ENCODE measurements at regions not wholly inside any gene's neighbourhood (a gene's known extent, or its start where the extent isn't known, plus 50 kb on each side); places are given as distances from the start of the nearest gene placed in this dataset.

DNA sequence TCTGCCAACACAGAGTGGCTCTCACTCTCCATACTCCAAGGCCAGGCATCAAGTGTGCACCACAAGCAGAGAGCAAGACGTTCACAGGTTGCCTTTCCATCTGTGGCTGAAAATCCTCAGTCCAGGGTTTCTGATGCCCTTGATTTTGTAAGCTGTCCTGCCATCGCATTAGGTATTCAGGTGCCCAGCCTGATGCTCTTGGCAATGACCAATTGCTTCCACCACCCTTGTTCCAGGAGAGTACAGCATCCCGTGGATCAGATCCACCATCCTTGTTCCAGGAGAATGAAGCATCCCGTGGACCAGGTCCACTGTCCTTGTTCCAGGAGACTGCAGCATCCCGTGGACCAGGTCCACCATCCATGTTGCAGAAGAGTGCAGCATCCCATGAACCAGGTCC is 133.4 kb upstream of the GPC1 start:
- no peaks in the 10 kb centered on the region; the same call in 1 of the 2 replicates for H3K27me3 ChIP-seq (replicated peaks; ENCODE audit: control insufficient read depth, insufficient read depth, low read length)
- H3K4me3 ChIP-seq (replicated peaks; ENCODE audit: low read depth, low read length) = no peak overlapping the region
- TF ChIP-seq, protein P1, sequence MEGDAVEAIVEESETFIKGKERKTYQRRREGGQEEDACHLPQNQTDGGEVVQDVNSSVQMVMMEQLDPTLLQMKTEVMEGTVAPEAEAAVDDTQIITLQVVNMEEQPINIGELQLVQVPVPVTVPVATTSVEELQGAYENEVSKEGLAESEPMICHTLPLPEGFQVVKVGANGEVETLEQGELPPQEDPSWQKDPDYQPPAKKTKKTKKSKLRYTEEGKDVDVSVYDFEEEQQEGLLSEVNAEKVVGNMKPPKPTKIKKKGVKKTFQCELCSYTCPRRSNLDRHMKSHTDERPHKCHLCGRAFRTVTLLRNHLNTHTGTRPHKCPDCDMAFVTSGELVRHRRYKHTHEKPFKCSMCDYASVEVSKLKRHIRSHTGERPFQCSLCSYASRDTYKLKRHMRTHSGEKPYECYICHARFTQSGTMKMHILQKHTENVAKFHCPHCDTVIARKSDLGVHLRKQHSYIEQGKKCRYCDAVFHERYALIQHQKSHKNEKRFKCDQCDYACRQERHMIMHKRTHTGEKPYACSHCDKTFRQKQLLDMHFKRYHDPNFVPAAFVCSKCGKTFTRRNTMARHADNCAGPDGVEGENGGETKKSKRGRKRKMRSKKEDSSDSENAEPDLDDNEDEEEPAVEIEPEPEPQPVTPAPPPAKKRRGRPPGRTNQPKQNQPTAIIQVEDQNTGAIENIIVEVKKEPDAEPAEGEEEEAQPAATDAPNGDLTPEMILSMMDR (IDR thresholded peaks at IDR 0.05; ENCODE audit: insufficient read depth, low read length, poor library complexity, severe bottlenecking) = no peak
- no peaks in the 10 kb centered on the region for H3K36me3 ChIP-seq (ENCODE audit: control insufficient read depth, insufficient read depth, low read length)
- no peak for DNase-seq (ENCODE audit: extremely low read depth, insufficient read length)

DNA sequence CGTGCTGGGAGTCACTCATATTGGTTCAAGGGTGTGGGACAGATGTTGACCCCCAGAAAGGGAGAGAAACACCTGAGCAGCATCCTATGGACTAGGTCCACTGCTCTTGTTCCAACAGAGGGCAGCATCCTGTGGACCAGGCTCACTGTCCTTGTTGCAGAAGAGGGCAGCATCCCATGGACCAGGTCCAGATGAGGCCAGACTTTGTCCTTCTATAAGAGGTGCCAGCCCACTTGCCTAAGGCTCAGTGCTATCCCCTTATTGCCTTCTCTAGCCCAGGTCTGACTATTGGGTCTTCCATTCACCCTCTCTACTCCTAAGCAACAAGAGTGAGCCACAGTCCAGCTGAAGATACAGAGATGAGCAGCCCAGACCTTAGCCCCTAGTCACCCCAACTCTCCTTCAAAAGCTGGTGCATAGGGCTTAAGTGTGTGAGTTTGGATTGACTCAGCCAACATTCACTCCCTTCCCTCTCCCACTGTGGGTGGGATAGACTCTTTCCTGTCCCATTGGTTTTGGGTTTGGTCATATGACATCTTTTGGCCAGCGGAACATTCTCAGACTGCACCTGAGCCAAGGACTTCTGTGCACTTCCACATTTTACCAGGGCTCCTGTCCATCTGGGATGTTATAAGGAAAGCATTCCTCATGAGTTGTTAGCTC is 132.4 kb upstream of the GPC1 start:
- Histone ChIP-seq H3K4me3 (replicated peaks; ENCODE audit: low read depth, low read length) (no peak overlapping the region), H3K27me3 (replicated peaks; ENCODE audit: control insufficient read depth, insufficient read depth, low read length) (no peaks in the 10 kb centered on the region; the same call in 1 of the 2 replicates), H3K36me3 (ENCODE audit: control insufficient read depth, insufficient read depth, low read length) (no peaks in the 10 kb centered on the region)
- TF ChIP-seq, protein P1 (IDR thresholded peaks at IDR 0.05; ENCODE audit: insufficient read depth, low read length, poor library complexity, severe bottlenecking) = no peak
- DNase-seq (ENCODE audit: extremely low read depth, insufficient read length) = no peak

DNA sequence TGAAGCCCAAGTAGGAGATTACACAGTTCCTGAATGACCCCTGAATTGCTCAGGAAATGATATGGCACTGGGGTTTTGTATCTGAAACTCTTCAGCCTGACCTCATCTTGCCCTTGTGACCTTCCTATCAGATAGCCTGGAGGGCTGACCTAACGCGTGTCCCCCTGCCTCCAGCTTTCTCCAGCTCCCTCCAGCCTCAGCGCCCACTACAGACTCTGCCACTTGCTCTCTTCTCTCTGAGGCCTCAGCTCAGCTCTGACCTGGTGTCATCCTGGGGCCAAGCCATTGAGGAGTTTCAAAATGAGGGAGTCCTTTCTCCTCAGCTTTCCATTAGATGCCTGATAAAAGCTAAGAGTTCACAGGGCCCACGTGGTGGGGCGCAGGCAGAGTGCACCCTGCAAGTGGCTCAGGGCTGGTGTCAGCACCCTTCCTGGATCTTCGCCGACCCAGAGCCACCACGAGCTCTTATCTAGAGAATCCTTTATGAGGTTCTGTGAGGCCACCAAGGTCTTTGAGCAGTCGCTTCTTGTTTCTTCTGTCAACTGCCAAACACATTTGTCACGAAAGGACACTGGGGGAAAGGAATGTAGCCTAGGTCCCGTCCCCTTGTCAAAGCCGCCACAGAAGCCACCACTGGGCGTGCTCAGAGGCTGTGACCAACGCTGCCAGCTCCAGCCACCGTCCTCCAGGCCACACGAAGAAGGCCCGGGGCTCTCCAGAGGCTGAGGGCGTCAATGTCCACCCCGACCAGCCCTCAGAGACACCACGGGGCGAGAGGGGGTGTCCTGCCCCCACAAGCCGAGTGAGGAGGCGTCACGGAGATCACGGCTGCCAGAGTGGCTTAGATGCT is 131.3 kb upstream of the GPC1 start:
- no peaks in the 10 kb centered on the region; the same call in 1 of the 2 replicates for H3K27me3 ChIP-seq (replicated peaks; ENCODE audit: control insufficient read depth, insufficient read depth, low read length)
- H3K36me3 ChIP-seq (ENCODE audit: control insufficient read depth, insufficient read depth, low read length) = no peaks in the 10 kb centered on the region
- TF ChIP-seq, protein P1 (IDR thresholded peaks at IDR 0.05; ENCODE audit: insufficient read depth, low read length, poor library complexity, severe bottlenecking) = no peak
- no peak overlapping the region for H3K4me3 ChIP-seq (replicated peaks; ENCODE audit: low read depth, low read length)
- DNase-seq (ENCODE audit: extremely low read depth, insufficient read length) = no peak

DNA sequence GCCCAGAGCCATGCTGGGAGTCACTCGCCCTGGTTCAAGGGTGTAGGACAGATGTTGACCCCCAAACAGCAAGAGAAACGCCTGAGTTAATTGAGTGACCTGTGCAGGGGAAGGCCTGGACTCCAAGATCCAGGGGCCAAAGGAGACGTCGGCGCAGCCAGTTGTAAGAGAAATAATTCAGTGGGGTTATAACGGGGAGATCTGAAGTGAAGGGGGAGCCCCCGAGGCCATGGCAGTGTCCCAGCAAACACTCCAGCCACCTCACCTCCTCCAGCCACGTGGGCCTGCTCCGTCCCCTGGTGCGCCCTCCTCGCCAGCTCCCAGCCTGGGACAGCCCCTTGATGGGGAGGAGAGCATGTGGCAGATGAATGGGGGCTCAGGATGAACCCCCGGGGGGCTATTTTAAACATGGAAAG is 130.7 kb upstream of the GPC1 start:
- Histone ChIP-seq H3K27me3 (replicated peaks; ENCODE audit: control insufficient read depth, insufficient read depth, low read length) (no peaks in the 10 kb centered on the region; the same call in 1 of the 2 replicates), H3K4me3 (replicated peaks; ENCODE audit: low read depth, low read length) (no peak overlapping the region), H3K36me3 (ENCODE audit: control insufficient read depth, insufficient read depth, low read length) (no peaks in the 10 kb centered on the region)
- TF ChIP-seq, protein P1 (IDR thresholded peaks at IDR 0.05; ENCODE audit: insufficient read depth, low read length, poor library complexity, severe bottlenecking) = no peak
- DNase-seq (ENCODE audit: extremely low read depth, insufficient read length) = no peak

DNA sequence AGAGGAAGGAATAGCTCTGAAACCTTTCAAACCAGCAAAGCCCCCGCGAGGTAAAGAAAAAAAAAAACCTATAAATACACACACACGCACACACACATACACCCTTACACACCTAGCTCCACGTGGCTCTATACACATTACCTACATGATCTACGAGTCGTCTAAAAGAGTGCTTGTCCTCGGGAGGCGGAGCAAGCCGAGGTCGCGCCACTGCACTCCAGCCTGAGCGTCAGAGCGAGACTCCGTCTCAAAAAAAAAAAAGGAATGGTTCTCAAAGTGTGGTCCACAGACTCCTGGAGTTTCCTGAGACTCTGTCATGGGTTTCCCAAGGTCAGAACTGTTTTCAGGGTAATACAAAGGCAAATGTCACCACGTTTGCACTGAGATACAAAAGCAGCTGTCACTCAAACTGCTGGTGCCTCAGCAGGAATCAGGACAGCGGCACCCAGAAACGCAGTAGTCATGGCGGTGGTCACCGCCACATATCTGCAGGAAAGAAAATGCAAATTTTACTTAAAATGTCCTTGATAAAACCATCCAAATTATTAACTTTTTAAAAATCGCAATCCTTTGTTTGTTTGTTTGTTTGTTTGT is 130.0 kb upstream of the GPC1 start:
- Histone ChIP-seq H3K27me3 (replicated peaks; ENCODE audit: control insufficient read depth, insufficient read depth, low read length) (no peaks in the 10 kb centered on the region; the same call in 1 of the 2 replicates), H3K4me3 (replicated peaks; ENCODE audit: low read depth, low read length) (no peak overlapping the region), H3K36me3 (ENCODE audit: control insufficient read depth, insufficient read depth, low read length) (no peaks in the 10 kb centered on the region)
- TF ChIP-seq, protein P1 (IDR thresholded peaks at IDR 0.05; ENCODE audit: insufficient read depth, low read length, poor library complexity, severe bottlenecking) = no peak
- DNase-seq (ENCODE audit: extremely low read depth, insufficient read length) = no peak

Measured in GM06990 (cell line).